Liver (tissue), 3 donors: ENCODE measurements at regions not wholly inside any gene's neighbourhood (a gene's known extent, or its start where the extent isn't known, plus 50 kb on each side); places are given as distances from the start of the nearest gene placed in this dataset.

Source experiments
- CTCF ChIP-seq: fragments of 150-350 bp; IDR thresholded peaks from 2 replicates; pipeline ENCODE4 v1.5.1; 2017; ENCODE audit warnings: improper control_type of control experiment, low read depth, low read length; ENCODE audit not compliant: missing input control
- JUND ChIP-seq, 2 donors: IDR thresholded peaks; 2 replicates each; pipeline ENCODE4 v1.6.1; 2016; ENCODE audit warnings: antibody characterized with exemption in 2 of 2
- RAD21 ChIP-seq, 2 donors: IDR thresholded peaks; 2 replicates each; pipeline ENCODE4 v1.6.1; 2016; ENCODE audit warnings: antibody characterized with exemption in 2 of 2, mild to moderate bottlenecking in 2 of 2
- SP1 ChIP-seq: IDR thresholded peaks from 2 replicates; pipeline ENCODE4 v1.6.1; 2018; ENCODE audit warnings: antibody characterized with exemption, mild to moderate bottlenecking
- donor health status: healthy.
- donor health status: healthy.

GRCh38 chr21:17371450-17371849 lies 141.4 kb upstream of the CXADR start:
- no peak for TF ChIP-seq CTCF
- no peak for TF ChIP-seq RAD21 (IDR thresholded peaks at IDR 0.05)
- no peak for TF ChIP-seq JUND (IDR thresholded peaks at IDR 0.05)
- TF ChIP-seq SP1, result no peak
